Stimulated activated memory B cell treated with anti-CD40 and anti-IgM and Interleukin-4, amounts not matched to agents 10 μg/mL and 1 μg/mL and 100 μg/mL, for 72 hours (primary cell): ENCODE measurements at regions not wholly inside any gene's neighbourhood (a gene's known extent, or its start where the extent isn't known, plus 50 kb on each side); places are given as distances from the start of the nearest gene placed in this dataset.
"Not testable (repeated sequence)": the region's sequence is repeated elsewhere in the genome, so short reads cannot be mapped to it uniquely, and the experiment has no call there.

Source experiments
- ATAC-seq: fragments of 150-1000 bp; cut with Tn5 transposase; 2 replicates; pipeline ENCODE4 v1.10.0; 2021
- H3K27ac Mint-ChIP-seq: one replicate; pipeline ENCODE4 v1.8.0; 2022; ENCODE audit warnings: mild to moderate bottlenecking, mixed read lengths
- H3K27me3 Mint-ChIP-seq: one replicate; pipeline ENCODE4 v1.8.0; 2022; ENCODE audit warnings: mixed read lengths
- H3K36me3 Mint-ChIP-seq: one replicate; pipeline ENCODE4 v1.8.0; 2022; ENCODE audit warnings: mixed read lengths
- H3K4me1 Mint-ChIP-seq: one replicate; pipeline ENCODE4 v1.8.0; 2022; ENCODE audit warnings: mixed read lengths
- H3K4me3 Mint-ChIP-seq: one replicate; pipeline ENCODE4 v1.8.0; 2022; ENCODE audit warnings: mild to moderate bottlenecking, moderate library complexity, mixed read lengths
- H3K9me3 Mint-ChIP-seq: one replicate; pipeline ENCODE4 v1.8.0; 2022; ENCODE audit warnings: mixed read lengths

GRCh38 chr2:59789523-59789922 is 763.9 kb downstream of the BCL11A start:
- Mint-ChIP-seq H3K27ac (no peak overlapping the region), H3K4me3 (no peak overlapping the region), H3K36me3 (peaks cover 5% of the 10 kb centered on the region), H3K4me1 (no peaks in the 10 kb centered on the region), H3K9me3 (peaks cover 9% of the 10 kb centered on the region), H3K27me3 (no peaks in the 10 kb centered on the region)
- no peak for ATAC-seq

- Mint-ChIP-seq H3K4me3 (no peak overlapping the region), H3K9me3 (no peaks in the 10 kb centered on the region), H3K27me3 (no peaks in the 10 kb centered on the region), H3K4me1 (no peaks in the 10 kb centered on the region), H3K27ac (no peak overlapping the region), H3K36me3 (no peaks in the 10 kb centered on the region)
- no peak for ATAC-seq
These were observed 766.4 kb downstream of the BCL11A start for GRCh38 chr2:59787095-59787494.

GRCh38 chr2:59786684-59787083 is 766.8 kb downstream of the BCL11A start:
- Mint-ChIP-seq H3K4me3 (no peak overlapping the region), H3K27ac (no peak overlapping the region), H3K36me3 (no peaks in the 10 kb centered on the region), H3K9me3 (no peaks in the 10 kb centered on the region), H3K4me1 (no peaks in the 10 kb centered on the region), H3K27me3 (no peaks in the 10 kb centered on the region)
- no peak for ATAC-seq

- no peak for ATAC-seq
- H3K9me3 Mint-ChIP-seq, result no peaks in the 10 kb centered on the region
- no peak overlapping the region for H3K27ac Mint-ChIP-seq
- no peaks in the 10 kb centered on the region for H3K27me3 Mint-ChIP-seq
- H3K4me3 Mint-ChIP-seq, result no peak overlapping the region
- no peaks in the 10 kb centered on the region for H3K4me1 Mint-ChIP-seq
- no peaks in the 10 kb centered on the region for H3K36me3 Mint-ChIP-seq
These were observed 773.9 kb downstream of the BCL11A start for GRCh38 chr2:59779571-59779970.

- Mint-ChIP-seq H3K4me3 (no peak overlapping the region), H3K9me3 (no peaks in the 10 kb centered on the region), H3K36me3 (no peaks in the 10 kb centered on the region), H3K27me3 (no peaks in the 10 kb centered on the region), H3K4me1 (no peaks in the 10 kb centered on the region), H3K27ac (no peak overlapping the region)
- ATAC-seq, result no peak
These were observed 776.3 kb downstream of the BCL11A start for GRCh38 chr2:59777120-59777519.

- Mint-ChIP-seq H3K4me3 (no peak overlapping the region), H3K27me3 (no peaks in the 10 kb centered on the region), H3K4me1 (no peaks in the 10 kb centered on the region), H3K27ac (no peak overlapping the region), H3K9me3 (no peaks in the 10 kb centered on the region), H3K36me3 (no peaks in the 10 kb centered on the region)
- ATAC-seq, result no peak
These were observed 776.8 kb downstream of the BCL11A start for GRCh38 chr2:59776726-59777008.

GRCh38 chr2:59774821-59775433 is 778.5 kb downstream of the BCL11A start:
- no peaks in the 10 kb centered on the region for H3K9me3 Mint-ChIP-seq
- H3K4me3 Mint-ChIP-seq, result no peak overlapping the region
- no peaks in the 10 kb centered on the region for H3K4me1 Mint-ChIP-seq
- no peak overlapping the region for H3K27ac Mint-ChIP-seq
- peaks cover 10% of the 10 kb centered on the region for H3K27me3 Mint-ChIP-seq
- H3K36me3 Mint-ChIP-seq, result no peaks in the 10 kb centered on the region
- no peak for ATAC-seq

GRCh38 chr2:59770651-59771050 is 782.8 kb downstream of the BCL11A start:
- no peaks in the 10 kb centered on the region for H3K36me3 Mint-ChIP-seq
- peaks cover 10% of the 10 kb centered on the region for H3K27me3 Mint-ChIP-seq
- no peak for ATAC-seq
- no peaks in the 10 kb centered on the region for H3K4me1 Mint-ChIP-seq
- H3K4me3 Mint-ChIP-seq, result no peak overlapping the region
- no peak overlapping the region for H3K27ac Mint-ChIP-seq
- no peaks in the 10 kb centered on the region for H3K9me3 Mint-ChIP-seq

- no peak for ATAC-seq
- H3K4me1 Mint-ChIP-seq, result no peaks in the 10 kb centered on the region
- H3K27ac Mint-ChIP-seq, result no peak overlapping the region
- no peaks in the 10 kb centered on the region for H3K36me3 Mint-ChIP-seq
- H3K9me3 Mint-ChIP-seq, result no peaks in the 10 kb centered on the region
- no peak overlapping the region for H3K4me3 Mint-ChIP-seq
- no peaks in the 10 kb centered on the region for H3K27me3 Mint-ChIP-seq
These were observed 791.5 kb downstream of the BCL11A start for GRCh38 chr2:59761966-59762365.

GRCh38 chr2:59756150-59756549 is 797.3 kb downstream of the BCL11A start:
- no peak overlapping the region for H3K4me3 Mint-ChIP-seq
- ATAC-seq, result no peak
- no peaks in the 10 kb centered on the region for H3K36me3 Mint-ChIP-seq
- no peaks in the 10 kb centered on the region for H3K27me3 Mint-ChIP-seq
- no peak overlapping the region for H3K27ac Mint-ChIP-seq
- no peaks in the 10 kb centered on the region for H3K4me1 Mint-ChIP-seq
- no peaks in the 10 kb centered on the region for H3K9me3 Mint-ChIP-seq

- no peak overlapping the region for H3K27ac Mint-ChIP-seq
- no peaks in the 10 kb centered on the region for H3K4me1 Mint-ChIP-seq
- no peaks in the 10 kb centered on the region for H3K27me3 Mint-ChIP-seq
- H3K4me3 Mint-ChIP-seq, result no peak overlapping the region
- no peaks in the 10 kb centered on the region for H3K9me3 Mint-ChIP-seq
- no peaks in the 10 kb centered on the region for H3K36me3 Mint-ChIP-seq
- no peak for ATAC-seq
These were observed 799.3 kb downstream of the BCL11A start for GRCh38 chr2:59754011-59754735.

GRCh38 chr2:59752512-59752911 is 800.9 kb downstream of the BCL11A start:
- no peak for ATAC-seq
- H3K9me3 Mint-ChIP-seq, result no peaks in the 10 kb centered on the region
- H3K4me1 Mint-ChIP-seq, result no peaks in the 10 kb centered on the region
- H3K36me3 Mint-ChIP-seq, result no peaks in the 10 kb centered on the region
- no peak overlapping the region for H3K4me3 Mint-ChIP-seq
- no peak overlapping the region for H3K27ac Mint-ChIP-seq
- no peaks in the 10 kb centered on the region for H3K27me3 Mint-ChIP-seq

GRCh38 chr2:59752071-59752470 is 801.4 kb downstream of the BCL11A start:
- no peak overlapping the region for H3K4me3 Mint-ChIP-seq
- H3K36me3 Mint-ChIP-seq, result no peaks in the 10 kb centered on the region
- H3K9me3 Mint-ChIP-seq, result no peaks in the 10 kb centered on the region
- H3K4me1 Mint-ChIP-seq, result no peaks in the 10 kb centered on the region
- no peak for ATAC-seq
- H3K27ac Mint-ChIP-seq, result no peak overlapping the region
- H3K27me3 Mint-ChIP-seq, result no peaks in the 10 kb centered on the region

GRCh38 chr2:59751214-59751613 is 802.2 kb downstream of the BCL11A start:
- not testable (repeated sequence) for H3K4me3 Mint-ChIP-seq, H3K4me1 Mint-ChIP-seq, H3K36me3 Mint-ChIP-seq, H3K9me3 Mint-ChIP-seq, H3K27me3 Mint-ChIP-seq, ATAC-seq, H3K27ac Mint-ChIP-seq

GRCh38 chr2:59746291-59746690 is 807.2 kb downstream of the BCL11A start:
- no peaks in the 10 kb centered on the region for H3K4me1 Mint-ChIP-seq
- no peaks in the 10 kb centered on the region for H3K9me3 Mint-ChIP-seq
- no peak for ATAC-seq
- peaks cover 12% of the 10 kb centered on the region for H3K27me3 Mint-ChIP-seq
- H3K36me3 Mint-ChIP-seq, result no peaks in the 10 kb centered on the region
- no peak overlapping the region for H3K4me3 Mint-ChIP-seq
- H3K27ac Mint-ChIP-seq, result no peak overlapping the region

- H3K36me3 Mint-ChIP-seq, result no peaks in the 10 kb centered on the region
- no peaks in the 10 kb centered on the region for H3K9me3 Mint-ChIP-seq
- H3K4me1 Mint-ChIP-seq, result no peaks in the 10 kb centered on the region
- ATAC-seq, result no peak
- H3K27me3 Mint-ChIP-seq, result peaks cover 18% of the 10 kb centered on the region
- no peak overlapping the region for H3K27ac Mint-ChIP-seq
- H3K4me3 Mint-ChIP-seq, result no peak overlapping the region
These were observed 808.4 kb downstream of the BCL11A start for GRCh38 chr2:59745085-59745484.
